ENCODE measurements at regions not wholly inside any gene's neighbourhood (a gene's known extent, or its start where the extent isn't known, plus 50 kb on each side); places are given as distances from the start of the nearest gene placed in this dataset.

- TF ChIP-seq HOMEZ (CRISPR knock-in tag; IDR thresholded peaks at IDR 0.05) (no peak), HOXB6 (CRISPR knock-in tag; IDR thresholded peaks at IDR 0.05; ENCODE audit: borderline replicate concordance) (no peak), ZBTB49 (CRISPR knock-in tag; IDR thresholded peaks at IDR 0.05; ENCODE audit: borderline replicate concordance) (no peak), CTCF (IDR thresholded peaks at IDR 0.05 in 2 of 3, conservative IDR thresholded peaks at IDR 0.05 in 1 of 3; ENCODE audit: insufficient read depth in 2 of 3, low read depth in 1 of 3, low read length in 3 of 3) (no peak), EGR1 (conservative IDR thresholded peaks at IDR 0.05) (no peak), SMC3 (conservative IDR thresholded peaks at IDR 0.05; ENCODE audit: insufficient read depth, low read depth, low read length) (no peak), TCF7L2 (IDR thresholded peaks at IDR 0.05; ENCODE audit: low read depth, low read length) (no peak), HDAC2 (IDR thresholded peaks at IDR 0.05) (no peak), ZNF134 (CRISPR knock-in tag; conservative IDR thresholded peaks at IDR 0.05) (no peak), ZBTB40 (IDR thresholded peaks at IDR 0.05) (no peak), ZBTB40 (CRISPR knock-in tag; IDR thresholded peaks at IDR 0.05) (no peak), POLR2A (conservative IDR thresholded peaks at IDR 0.05) (no peak)
- TF ChIP-seq, protein P1, sequence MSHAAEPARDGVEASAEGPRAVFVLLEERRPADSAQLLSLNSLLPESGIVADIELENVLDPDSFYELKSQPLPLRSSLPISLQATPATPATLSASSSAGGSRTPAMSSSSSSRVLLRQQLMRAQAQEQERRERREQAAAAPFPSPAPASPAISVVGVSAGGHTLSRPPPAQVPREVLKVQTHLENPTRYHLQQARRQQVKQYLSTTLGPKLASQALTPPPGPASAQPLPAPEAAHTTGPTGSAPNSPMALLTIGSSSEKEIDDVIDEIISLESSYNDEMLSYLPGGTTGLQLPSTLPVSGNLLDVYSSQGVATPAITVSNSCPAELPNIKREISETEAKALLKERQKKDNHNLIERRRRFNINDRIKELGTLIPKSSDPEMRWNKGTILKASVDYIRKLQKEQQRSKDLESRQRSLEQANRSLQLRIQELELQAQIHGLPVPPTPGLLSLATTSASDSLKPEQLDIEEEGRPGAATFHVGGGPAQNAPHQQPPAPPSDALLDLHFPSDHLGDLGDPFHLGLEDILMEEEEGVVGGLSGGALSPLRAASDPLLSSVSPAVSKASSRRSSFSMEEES (CRISPR knock-in tag; IDR thresholded peaks at IDR 0.05): no peak
- TF ChIP-seq, protein P2, sequence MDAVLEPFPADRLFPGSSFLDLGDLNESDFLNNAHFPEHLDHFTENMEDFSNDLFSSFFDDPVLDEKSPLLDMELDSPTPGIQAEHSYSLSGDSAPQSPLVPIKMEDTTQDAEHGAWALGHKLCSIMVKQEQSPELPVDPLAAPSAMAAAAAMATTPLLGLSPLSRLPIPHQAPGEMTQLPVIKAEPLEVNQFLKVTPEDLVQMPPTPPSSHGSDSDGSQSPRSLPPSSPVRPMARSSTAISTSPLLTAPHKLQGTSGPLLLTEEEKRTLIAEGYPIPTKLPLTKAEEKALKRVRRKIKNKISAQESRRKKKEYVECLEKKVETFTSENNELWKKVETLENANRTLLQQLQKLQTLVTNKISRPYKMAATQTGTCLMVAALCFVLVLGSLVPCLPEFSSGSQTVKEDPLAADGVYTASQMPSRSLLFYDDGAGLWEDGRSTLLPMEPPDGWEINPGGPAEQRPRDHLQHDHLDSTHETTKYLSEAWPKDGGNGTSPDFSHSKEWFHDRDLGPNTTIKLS (IDR thresholded peaks at IDR 0.05; ENCODE audit: borderline replicate concordance, low read depth): no peak
Observed at GRCh38 chr9:31393240-31393639, 991.2 kb upstream of the ACO1 start.

Data from K562 (cell line).